ENCODE measurements at regions not wholly inside any gene's neighbourhood (a gene's known extent, or its start where the extent isn't known, plus 50 kb on each side); places are given as distances from the start of the nearest gene placed in this dataset.

DNA sequence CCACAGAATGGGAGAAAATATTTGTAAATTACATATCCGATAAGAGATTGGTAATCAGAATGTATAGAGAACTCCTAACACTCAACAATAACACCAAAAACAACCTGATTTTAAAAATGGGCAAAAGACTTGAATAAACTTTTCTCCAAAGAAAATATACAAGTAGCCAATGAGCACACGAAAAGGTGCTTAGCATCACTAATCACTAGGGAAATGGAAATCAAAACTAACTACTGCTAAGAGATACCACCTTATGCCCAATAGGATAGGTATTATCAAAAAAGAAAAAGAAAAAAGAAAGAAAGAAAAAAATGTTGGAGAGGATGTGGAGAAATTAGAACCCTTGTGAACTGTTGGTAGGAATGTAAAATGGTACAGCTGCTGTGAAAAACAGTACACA lies 212.1 kb downstream of the TLR4 start:
- TF ChIP-seq, protein P1, sequence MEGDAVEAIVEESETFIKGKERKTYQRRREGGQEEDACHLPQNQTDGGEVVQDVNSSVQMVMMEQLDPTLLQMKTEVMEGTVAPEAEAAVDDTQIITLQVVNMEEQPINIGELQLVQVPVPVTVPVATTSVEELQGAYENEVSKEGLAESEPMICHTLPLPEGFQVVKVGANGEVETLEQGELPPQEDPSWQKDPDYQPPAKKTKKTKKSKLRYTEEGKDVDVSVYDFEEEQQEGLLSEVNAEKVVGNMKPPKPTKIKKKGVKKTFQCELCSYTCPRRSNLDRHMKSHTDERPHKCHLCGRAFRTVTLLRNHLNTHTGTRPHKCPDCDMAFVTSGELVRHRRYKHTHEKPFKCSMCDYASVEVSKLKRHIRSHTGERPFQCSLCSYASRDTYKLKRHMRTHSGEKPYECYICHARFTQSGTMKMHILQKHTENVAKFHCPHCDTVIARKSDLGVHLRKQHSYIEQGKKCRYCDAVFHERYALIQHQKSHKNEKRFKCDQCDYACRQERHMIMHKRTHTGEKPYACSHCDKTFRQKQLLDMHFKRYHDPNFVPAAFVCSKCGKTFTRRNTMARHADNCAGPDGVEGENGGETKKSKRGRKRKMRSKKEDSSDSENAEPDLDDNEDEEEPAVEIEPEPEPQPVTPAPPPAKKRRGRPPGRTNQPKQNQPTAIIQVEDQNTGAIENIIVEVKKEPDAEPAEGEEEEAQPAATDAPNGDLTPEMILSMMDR (IDR thresholded peaks at IDR 0.05) = no peak
- TF ChIP-seq POLR2A (IDR thresholded peaks at IDR 0.05) = no peak
